ENCODE measurements at regions not wholly inside any gene's neighbourhood (a gene's known extent, or its start where the extent isn't known, plus 50 kb on each side); places are given as distances from the start of the nearest gene placed in this dataset.

GRCh38 chr3:159266779-159267178 is 464.9 kb downstream of the MFSD1 start:
- no peak for DNase-seq
- H3K36me3 ChIP-seq: no peaks in the 10 kb centered on the region
- H3K4me1 ChIP-seq: no peaks in the 10 kb centered on the region
- intact Hi-C loops (cut with DNase I): loop anchor here (10.0 kb wide), 1 partner anchor 618 kb away; no protein-coding TSS in a partner anchor
- no peak overlapping the region for H3K4me3 ChIP-seq
- WGBS, 2 donors: 74 to 78% methylated on average over 6 of the region's 6 CpGs
- no peak overlapping the region for H3K27ac ChIP-seq
- no peaks in the 10 kb centered on the region for H3K9me3 ChIP-seq
- TF ChIP-seq POLR2A (IDR thresholded peaks at IDR 0.05) (no peak), POLR2AphosphoS5 (IDR thresholded peaks at IDR 0.05) (no peak), CTCF (IDR thresholded peaks at IDR 0.05) (no peak), EP300 (IDR thresholded peaks at IDR 0.05) (no peak)
- no peaks in the 10 kb centered on the region for H3K27me3 ChIP-seq

GRCh38 chr3:159271799-159272512 is 470.1 kb downstream of the MFSD1 start:
- TF ChIP-seq CTCF (IDR thresholded peaks at IDR 0.05): no peak
- no peak for TF ChIP-seq POLR2AphosphoS5 (IDR thresholded peaks at IDR 0.05)
- TF ChIP-seq EP300 (IDR thresholded peaks at IDR 0.05): no peak
- TF ChIP-seq POLR2A (IDR thresholded peaks at IDR 0.05): no peak
- WGBS, 2 donors: 94 to 98% methylated on average over 2 of the region's 2 CpGs
- intact Hi-C loops (cut with DNase I): no loop called here
- Histone ChIP-seq H3K4me3 (no peak overlapping the region), H3K36me3 (no peaks in the 10 kb centered on the region), H3K9me3 (no peaks in the 10 kb centered on the region), H3K27me3 (no peaks in the 10 kb centered on the region), H3K4me1 (no peaks in the 10 kb centered on the region), H3K27ac (no peak overlapping the region)
- DNase-seq: no peak

- whole genome bisulfite sequencing, 2 donors: 59 to 61% methylated on average over 5 of the region's 5 CpGs
- Histone ChIP-seq H3K4me3 (no peak overlapping the region), H3K27ac (no peak overlapping the region), H3K27me3 (no peaks in the 10 kb centered on the region), H3K4me1 (no peaks in the 10 kb centered on the region), H3K36me3 (no peaks in the 10 kb centered on the region), H3K9me3 (no peaks in the 10 kb centered on the region)
- TF ChIP-seq CTCF (IDR thresholded peaks at IDR 0.05) (no peak), EP300 (IDR thresholded peaks at IDR 0.05) (no peak), POLR2AphosphoS5 (IDR thresholded peaks at IDR 0.05) (no peak)
- no peak for DNase-seq
- intact Hi-C loops (cut with DNase I): no loop called here
Observed at GRCh38 chr3:159273070-159273469, 471.2 kb downstream of the MFSD1 start.

GRCh38 chr3:159273608-159274007 is 471.8 kb downstream of the MFSD1 start:
- Histone ChIP-seq H3K27me3 (no peaks in the 10 kb centered on the region), H3K36me3 (no peaks in the 10 kb centered on the region), H3K9me3 (no peaks in the 10 kb centered on the region), H3K4me3 (no peak overlapping the region), H3K27ac (no peak overlapping the region), H3K4me1 (no peaks in the 10 kb centered on the region)
- 7 to 14% methylated on average over 6 of the region's 6 CpGs for WGBS, 2 donors
- TF ChIP-seq CTCF (IDR thresholded peaks at IDR 0.05) (no peak), EP300 (IDR thresholded peaks at IDR 0.05) (no peak), POLR2A (IDR thresholded peaks at IDR 0.05) (no peak), POLR2AphosphoS5 (IDR thresholded peaks at IDR 0.05) (no peak)
- DNase-seq: no peak
- intact Hi-C loops (cut with DNase I): no loop called here

- Histone ChIP-seq H3K9me3 (no peaks in the 10 kb centered on the region), H3K27ac (no peak overlapping the region), H3K4me1 (no peaks in the 10 kb centered on the region), H3K4me3 (no peak overlapping the region), H3K36me3 (no peaks in the 10 kb centered on the region), H3K27me3 (no peaks in the 10 kb centered on the region)
- intact Hi-C loops (cut with DNase I): loop anchor here (5.0 kb wide), 1 partner anchor 527 kb away; no protein-coding TSS in a partner anchor
- 11 to 56% methylated on average over 1 of the region's 1 CpG for WGBS, 2 donors
- no peak for TF ChIP-seq EP300 (IDR thresholded peaks at IDR 0.05)
- TF ChIP-seq CTCF (IDR thresholded peaks at IDR 0.05): no peak
- no peak for TF ChIP-seq POLR2AphosphoS5 (IDR thresholded peaks at IDR 0.05)
- TF ChIP-seq POLR2A (IDR thresholded peaks at IDR 0.05): no peak
- DNase-seq: no peak
Observed at GRCh38 chr3:159275741-159276140, 473.9 kb downstream of the MFSD1 start.
